ENCODE measurements at regions not wholly inside any gene's neighbourhood (a gene's known extent, or its start where the extent isn't known, plus 50 kb on each side); places are given as distances from the start of the nearest gene placed in this dataset.

DNA sequence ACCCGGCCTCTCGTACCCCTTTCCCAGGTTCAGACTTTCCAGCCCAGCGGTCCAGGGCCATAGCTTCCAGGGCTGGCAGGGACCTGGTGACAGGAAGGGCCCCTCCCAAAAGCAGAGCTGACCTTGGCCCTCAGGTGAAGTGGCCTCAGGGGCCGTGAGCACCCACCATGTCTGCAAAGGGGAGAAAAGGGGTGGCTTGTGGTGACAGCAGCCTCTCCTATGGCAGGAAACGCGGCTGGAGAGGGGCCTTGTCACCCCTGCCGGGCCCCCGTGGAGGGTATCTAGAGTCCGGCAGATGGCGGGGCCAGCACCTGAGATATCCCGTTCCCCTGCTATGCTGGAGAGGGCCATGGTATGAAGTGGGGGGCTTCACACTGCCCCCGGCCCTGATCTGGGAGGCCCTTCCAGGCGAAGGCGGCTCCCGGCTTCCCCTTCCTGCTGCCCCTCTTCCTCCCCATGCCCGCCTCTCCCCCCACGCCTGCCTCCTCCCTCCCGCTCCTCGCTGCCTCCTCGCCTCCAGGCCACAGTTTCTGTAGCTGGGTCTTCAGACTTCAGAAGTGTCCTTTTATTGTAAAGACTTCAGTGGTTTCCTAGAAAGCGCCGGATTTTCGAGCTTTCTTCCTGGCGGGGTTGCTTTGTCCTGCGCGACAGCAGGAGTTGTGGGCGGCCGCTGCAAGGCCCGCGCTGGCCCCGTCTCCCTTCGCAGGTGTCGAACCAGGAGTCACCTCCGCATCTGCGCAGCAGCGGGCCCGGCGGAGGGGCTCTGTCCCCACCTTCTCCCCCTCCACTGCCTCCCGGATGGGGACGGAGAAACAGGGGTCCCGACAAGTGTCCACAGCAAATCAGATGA, 240.5 kb upstream of the MYT1L start:
- DNase-seq (ENCODE audit: low spot score in 2 of 2) (no peak), FAIRE-seq (no peak)

GRCh38 chr2:2570871-2571270, 239.8 kb upstream of the MYT1L start:
- DNase-seq (ENCODE audit: low spot score in 2 of 2) (no peak), FAIRE-seq (no peak)

GRCh38 chr2:2570360-2570759, 239.3 kb upstream of the MYT1L start:
- FAIRE-seq, result no peak

DNA sequence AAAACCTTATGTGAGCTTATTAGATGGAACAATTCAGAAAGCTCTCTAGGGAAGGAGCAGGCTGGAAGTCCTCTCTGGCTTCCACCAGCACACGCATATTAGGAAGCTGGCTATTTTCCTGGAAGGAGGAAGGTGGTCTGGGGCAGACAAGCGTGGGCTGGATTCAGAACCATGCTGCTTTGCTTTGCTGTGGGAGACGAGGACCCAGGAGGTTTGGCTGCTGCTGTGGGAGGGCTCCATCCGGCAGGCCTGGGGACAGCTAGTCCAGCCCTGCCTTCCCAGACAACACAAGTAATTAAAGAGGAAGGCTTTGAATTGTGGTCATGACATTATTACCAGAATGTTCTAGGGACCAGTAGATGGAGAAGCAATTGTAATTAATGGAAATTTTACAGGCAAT, 238.8 kb upstream of the MYT1L start:
- DNase-seq (ENCODE audit: low spot score in 2 of 2) (no peak), FAIRE-seq (no peak)

More at GRCh38 chr2:2570360-2570759, 239.3 kb upstream of the MYT1L start:
- no peak for DNase-seq (ENCODE audit: low spot score in 2 of 2)

DNA sequence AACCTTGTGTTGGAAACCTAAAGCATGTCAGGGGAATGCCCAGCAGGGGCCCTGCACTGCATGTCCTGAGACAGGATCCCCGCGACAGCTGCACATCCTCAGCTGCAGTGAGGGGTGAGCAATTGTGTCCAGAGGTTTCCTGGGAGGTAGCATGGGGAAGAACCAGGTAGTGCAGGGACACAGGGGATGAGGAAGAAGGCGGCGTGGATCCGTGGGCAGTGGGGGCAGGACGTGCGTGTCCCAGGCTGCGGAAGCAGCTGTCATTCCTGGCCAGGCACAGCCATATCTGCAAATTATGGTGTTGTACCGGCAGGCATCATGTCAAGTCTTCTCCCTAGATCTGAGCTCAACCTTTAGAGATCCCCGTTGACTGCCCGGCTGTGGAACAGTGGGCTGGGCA, 238.2 kb upstream of the MYT1L start:
- FAIRE-seq (no peak), DNase-seq (ENCODE audit: low spot score in 2 of 2) (no peak)

GRCh38 chr2:2568411-2568810, 237.3 kb upstream of the MYT1L start:
- no peak for FAIRE-seq
- DNase-seq (ENCODE audit: low spot score in 2 of 2), result no peak

GRCh38 chr2:2567776-2568175, 236.7 kb upstream of the MYT1L start:
- no peak for FAIRE-seq
- no peak for DNase-seq (ENCODE audit: low spot score in 2 of 2)

GRCh38 chr2:2566396-2567323, 235.6 kb upstream of the MYT1L start:
- DNase-seq (ENCODE audit: low spot score in 2 of 2) (no peak), FAIRE-seq (no peak)

DNA sequence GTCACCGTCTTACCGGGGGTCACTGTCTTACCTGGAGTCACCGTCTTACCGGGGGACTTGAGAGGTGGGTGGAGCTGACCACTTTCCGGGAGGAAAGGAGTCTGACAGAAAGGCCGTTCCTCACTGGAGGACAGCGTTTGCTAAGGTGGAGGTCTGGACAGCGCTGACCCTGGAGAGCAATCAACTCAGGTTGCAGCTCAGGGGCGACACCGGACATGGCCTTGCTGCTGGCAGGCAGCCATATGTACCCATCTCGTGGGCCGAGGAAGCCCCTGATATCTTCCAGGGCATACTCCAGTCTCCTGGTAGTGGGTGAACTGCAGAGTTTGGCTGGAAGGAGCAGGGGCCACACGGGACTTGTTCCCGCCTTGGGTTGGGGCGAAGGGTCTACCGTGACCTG, 234.6 kb upstream of the MYT1L start:
- FAIRE-seq, result no peak

DNA sequence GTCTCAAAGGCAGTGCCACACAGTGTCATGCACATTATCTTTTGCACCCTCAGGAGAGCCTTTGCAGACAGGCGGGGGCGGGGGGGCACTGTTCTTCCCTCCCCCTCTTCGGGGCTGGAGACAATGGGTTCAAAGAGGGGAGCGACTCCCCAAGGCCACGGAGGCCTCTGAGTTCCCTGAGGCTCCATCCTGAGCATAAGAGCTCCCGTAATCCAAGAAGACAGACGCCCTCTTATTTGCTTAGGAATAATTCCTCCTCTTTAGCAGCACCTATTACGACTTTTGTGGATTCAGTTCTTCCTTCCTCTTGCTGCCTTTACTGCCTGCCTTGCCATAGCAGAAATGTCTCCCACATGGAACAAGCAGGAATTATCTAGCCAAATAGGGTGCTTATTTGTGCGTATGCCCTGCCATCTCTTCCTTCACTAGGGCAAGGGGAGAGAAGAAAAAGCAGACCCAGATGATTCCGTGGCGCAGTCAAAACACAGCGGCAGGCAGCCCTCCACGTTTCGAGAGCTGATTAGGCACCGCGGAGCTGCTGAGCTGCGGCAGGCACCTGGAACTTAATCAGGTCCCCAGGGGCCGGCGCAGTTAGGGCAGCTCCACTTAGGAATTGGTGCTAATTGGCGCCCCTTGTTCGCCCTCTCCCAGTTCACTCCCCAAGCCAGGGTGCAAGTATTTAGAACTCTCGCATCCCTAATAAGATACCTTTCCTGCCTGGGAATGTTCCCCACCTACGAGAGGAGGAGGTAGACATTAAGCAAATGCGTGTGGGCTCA, 233.4 kb upstream of the MYT1L start:
- no peak for DNase-seq (ENCODE audit: low spot score in 2 of 2)

More for the DNA sequence above, 234.6 kb upstream of the MYT1L start:
- no peak for DNase-seq (ENCODE audit: low spot score in 2 of 2)

DNA sequence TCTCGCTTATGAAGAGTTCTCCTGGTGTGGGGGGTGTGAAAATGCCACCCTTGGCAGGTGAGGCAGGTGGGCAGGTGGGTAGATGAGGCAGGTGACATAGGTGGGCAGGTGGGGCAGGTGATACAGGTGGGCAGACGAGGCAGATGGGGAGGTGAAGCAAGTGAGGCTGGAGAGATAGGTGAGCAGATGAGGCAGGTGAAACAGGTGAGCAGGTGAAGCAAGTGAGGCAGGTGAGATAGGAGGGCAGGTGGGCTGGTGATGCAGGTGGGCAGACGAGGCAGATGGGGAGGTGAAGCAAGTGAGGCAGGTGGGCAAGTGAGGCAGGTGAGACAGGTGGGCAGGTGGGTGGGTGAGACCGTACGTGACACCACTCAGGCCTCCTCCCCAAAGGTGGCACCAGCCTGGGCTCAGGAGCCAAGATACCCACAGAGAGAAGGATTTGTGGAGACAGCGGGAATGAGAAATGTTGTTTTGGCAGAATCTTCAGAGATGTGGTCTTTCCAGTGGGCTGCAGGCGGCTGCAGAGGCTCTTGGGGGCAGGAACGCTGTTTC, 232.3 kb upstream of the MYT1L start:
- DNase-seq (ENCODE audit: low spot score in 2 of 2), result no peak
- no peak for FAIRE-seq

More for the DNA sequence above, 233.4 kb upstream of the MYT1L start:
- no peak for FAIRE-seq

DNA sequence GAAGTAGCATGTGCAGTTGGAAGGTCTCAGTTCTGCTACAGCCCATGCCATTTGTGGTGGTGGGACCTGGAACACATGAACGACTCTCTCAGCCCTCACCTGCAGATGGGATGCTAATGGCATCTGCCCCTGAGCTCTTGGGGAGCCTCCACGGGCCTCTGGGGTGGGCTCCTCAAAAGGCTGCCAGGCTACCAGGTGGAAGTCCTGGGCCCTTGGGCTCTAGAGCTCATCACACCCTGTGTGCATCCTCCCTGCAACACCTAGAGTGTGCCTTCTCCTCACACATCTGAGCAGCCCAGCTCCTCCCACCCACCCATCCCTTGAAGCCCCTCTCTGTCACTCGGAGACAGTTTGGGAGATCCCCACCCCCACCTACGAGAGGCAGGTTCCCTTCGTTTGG, 231.8 kb upstream of the MYT1L start:
- DNase-seq (ENCODE audit: low spot score in 2 of 2) (no peak), FAIRE-seq (no peak)

- DNase-seq (ENCODE audit: low spot score in 2 of 2) (no peak), FAIRE-seq (no peak)
Measured at GRCh38 chr2:2561346-2562095, 230.4 kb upstream of the MYT1L start.

DNA sequence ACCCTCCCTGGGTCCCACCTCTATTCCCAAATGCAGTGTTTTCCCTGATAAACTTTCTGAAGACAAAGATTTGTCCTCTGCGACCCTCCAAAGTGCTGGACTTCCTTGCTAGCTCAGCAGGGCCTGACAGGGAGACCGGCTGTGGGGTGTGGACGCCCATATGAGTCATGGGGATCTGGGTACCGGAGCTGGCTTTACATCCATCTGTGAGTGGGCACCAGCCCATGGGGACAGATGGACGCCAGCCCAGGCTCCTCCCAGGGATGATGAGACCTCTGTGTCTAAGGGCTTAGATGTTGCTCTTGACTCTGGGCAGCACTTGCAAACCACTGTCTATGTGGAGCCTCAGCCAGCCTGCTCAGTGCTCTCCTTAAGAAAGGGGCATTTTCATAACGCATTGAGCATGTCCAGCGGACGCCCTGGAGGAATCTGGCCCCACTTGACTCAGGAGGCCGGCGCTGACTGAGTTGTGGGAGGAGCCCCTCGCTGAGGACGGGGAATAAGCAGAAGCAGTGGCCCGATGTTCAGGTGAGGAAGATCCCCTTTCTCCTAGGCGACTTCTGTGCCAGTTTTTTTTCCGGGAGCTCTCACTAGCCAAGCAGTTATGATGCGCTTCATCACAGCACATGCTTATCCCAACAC, 229.4 kb upstream of the MYT1L start:
- no peak for FAIRE-seq
- DNase-seq (ENCODE audit: low spot score in 2 of 2), result no peak

GRCh38 chr2:2558476-2558875, 227.4 kb upstream of the MYT1L start:
- DNase-seq (ENCODE audit: low spot score in 2 of 2), result no peak
- FAIRE-seq, result no peak

DNA sequence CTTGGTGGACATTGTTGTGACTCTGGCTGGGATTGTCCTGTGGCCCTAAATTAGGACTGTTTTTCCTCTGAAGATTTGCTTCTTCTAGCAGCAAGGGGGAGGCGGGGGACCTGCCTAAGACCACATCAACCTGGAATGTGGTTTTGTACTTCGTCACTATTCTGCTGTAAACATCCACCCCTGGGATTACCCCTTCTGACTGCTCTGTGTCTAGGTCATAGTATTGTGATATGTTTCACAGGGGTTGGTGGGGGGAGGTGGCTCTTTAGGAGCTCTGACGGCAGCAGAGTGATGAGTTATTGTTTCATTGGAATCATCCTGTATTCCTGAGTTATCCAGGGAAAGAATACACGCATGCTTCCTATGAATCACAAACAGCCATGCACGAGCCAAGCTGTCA, 226.4 kb upstream of the MYT1L start:
- FAIRE-seq, result no peak
- DNase-seq (ENCODE audit: low spot score in 2 of 2), result no peak

- FAIRE-seq, result no peak
Measured at GRCh38 chr2:2550856-2551255, 219.8 kb upstream of the MYT1L start.

DNA sequence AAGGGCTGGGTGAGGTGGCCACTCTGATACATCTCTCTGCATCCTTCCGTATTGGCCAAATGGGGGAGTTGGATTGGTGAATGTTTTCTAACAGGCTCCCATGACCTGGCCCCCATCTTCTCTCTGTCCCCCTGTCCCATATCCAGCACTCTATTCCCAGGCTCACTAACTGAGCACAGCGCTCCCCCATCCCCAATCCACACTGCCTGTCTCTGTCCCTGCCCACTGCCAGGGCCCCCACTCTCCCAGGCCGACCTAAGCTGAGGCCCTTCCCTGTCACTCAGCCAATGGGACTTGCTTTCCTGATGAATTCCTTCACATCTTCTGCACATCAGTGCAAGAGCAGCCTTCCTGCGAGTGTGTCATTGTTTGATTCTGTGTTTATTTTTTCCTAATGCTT, 216.8 kb upstream of the MYT1L start:
- DNase-seq (ENCODE audit: low spot score in 2 of 2), result no peak

More at GRCh38 chr2:2550856-2551255, 219.8 kb upstream of the MYT1L start:
- no peak for DNase-seq (ENCODE audit: low spot score in 2 of 2)

GRCh38 chr2:2547451-2547850, 216.4 kb upstream of the MYT1L start:
- FAIRE-seq (no peak), DNase-seq (ENCODE audit: low spot score in 2 of 2) (no peak)

More for the DNA sequence above, 216.8 kb upstream of the MYT1L start:
- no peak for FAIRE-seq
